HUDEP-2 (cell line): ENCODE measurements at regions not wholly inside any gene's neighbourhood (a gene's known extent, or its start where the extent isn't known, plus 50 kb on each side); places are given as distances from the start of the nearest gene placed in this dataset.

Experiments used
- DNase-seq, 76 experiments: peaks; one replicate each; lab custom pipeline; 2025; ENCODE audit not compliant: unreplicated experiment in 76 of 76; lab: John Stamatoyannopoulos, UW

GRCh38 chr5:74408150-74409043, 232.1 kb downstream of the ENC1 start:
- no peak for DNase-seq

- no peak for DNase-seq
Observed at GRCh38 chr5:74407701-74408100, 232.8 kb downstream of the ENC1 start.

- no peak for DNase-seq
Observed at GRCh38 chr5:74406844-74407243, 233.7 kb downstream of the ENC1 start.

DNA sequence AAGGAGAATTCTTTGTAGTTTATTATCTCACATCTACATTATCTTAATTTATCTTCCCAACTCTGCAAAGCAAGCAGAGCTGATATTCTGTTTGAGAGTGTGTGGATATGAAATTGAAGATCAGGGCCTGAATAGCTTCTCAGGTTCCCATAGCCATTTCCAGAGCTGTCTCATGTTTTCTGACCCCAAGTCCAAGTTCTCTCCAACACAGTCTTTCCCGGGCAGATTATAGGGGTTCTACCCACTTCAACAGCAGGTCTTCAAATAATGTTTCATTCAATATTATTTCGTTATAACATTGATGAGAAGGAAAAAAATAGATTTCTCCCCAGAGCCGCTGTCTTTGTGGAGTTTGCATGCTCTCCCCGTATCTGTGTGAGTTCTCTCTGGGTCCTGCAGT, 234.9 kb downstream of the ENC1 start:
- no peak for DNase-seq

GRCh38 chr5:74404574-74405508, 235.7 kb downstream of the ENC1 start:
- DNase-seq = no peak

GRCh38 chr5:74403771-74404170, 236.8 kb downstream of the ENC1 start:
- no peak for DNase-seq

DNA sequence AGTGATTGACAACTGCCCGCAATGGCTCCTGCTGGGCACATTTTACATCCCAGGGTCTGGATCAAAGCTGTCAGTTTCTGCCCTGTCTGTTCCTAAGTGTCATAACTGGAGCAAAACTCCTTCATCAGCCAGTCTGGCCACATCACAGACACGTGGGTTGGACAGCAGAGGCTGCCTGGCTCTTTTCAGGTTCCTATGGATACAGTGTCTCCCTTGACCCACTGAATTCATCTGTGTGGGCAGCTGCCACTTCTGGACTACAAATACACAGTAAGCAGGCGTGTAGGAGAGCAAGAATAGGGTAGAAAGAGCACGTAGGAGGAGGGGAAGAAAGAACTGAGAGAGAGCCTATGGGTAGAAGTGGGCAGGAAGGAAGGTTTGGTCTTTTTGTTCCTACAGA, 238.0 kb downstream of the ENC1 start:
- DNase-seq = no peak

DNA sequence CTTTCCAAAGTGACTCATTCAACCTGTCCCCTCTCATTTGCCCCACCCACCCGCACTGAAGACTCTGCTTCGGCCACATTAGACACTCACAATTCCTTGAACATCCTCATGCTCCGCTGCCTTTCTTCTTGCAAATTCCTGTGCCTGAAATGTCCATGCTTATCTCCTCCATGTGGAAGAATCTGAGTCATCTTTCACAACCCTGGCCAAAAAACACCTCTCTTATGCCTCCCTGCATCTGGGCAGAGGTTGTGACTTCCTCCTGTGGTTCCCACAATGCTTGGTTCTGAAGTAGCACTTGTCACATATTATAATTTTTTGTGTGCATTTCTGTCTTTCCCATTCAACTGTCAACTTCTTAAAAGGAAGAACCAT, 238.6 kb downstream of the ENC1 start:
- DNase-seq = no peak

GRCh38 chr5:74401281-74401945, 239.1 kb downstream of the ENC1 start:
- DNase-seq = no peak

- DNase-seq = no peak
Observed at GRCh38 chr5:74400067-74400466, 240.5 kb downstream of the ENC1 start.

GRCh38 chr5:74396913-74397622, 243.5 kb downstream of the ENC1 start:
- DNase-seq = no peak

GRCh38 chr5:74394916-74395880, 245.3 kb downstream of the ENC1 start:
- no peak for DNase-seq

DNA sequence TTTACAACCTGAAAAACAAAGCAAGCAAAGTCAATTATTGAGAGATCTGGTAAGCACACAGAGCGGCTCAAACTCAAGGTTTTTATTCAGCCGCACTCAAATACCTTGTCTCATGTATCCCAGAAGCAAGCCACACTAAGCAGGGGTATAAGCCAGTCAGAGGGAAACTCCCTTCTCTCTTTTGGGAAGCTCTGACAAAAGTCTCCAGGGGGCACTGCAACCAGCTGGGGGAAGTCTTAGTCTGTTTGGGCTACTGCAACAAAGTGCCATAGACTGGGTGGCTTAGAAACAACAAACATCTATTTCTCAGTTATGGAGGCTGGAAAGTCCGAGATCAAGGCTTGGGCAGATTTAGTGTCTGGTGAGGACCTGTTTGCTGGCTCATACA, 246.0 kb downstream of the ENC1 start:
- peak in 1 of 76 experiments; percentile 2 for DNase-seq

GRCh38 chr5:74393943-74394342, 246.6 kb downstream of the ENC1 start:
- DNase-seq = no peak

DNA sequence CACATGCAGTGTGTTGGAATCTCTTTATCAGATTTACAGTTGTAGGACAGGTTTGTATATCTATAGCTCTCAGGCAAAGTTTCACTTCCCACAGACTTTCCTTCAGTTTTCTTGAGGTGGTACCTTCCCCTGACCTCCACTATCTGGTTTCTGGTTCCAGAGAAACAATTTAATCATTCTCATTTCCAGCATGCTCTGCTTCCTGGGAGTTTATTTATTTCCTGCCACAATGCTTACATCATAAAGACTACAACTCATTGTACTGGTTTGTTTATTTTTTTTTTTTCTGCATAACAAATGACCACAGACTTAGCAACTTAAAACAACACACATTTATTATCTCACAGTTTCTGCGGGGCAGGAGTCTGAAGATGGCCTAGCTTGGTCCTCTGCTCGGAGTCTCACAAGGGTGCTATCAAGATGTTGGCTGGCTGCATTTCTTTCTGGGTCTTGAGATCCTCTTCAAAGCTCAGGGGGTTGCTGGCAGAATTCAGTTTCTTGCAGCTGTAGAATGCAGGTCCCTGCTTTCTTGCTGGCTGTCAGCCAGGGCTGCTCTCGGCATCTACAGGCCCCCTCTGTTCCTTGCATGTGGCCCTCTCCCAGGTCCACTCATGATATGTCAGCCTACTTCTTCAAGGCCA, 247.7 kb downstream of the ENC1 start:
- no peak for DNase-seq

- DNase-seq = no peak
Observed at GRCh38 chr5:74391410-74391809, 249.1 kb downstream of the ENC1 start.

DNA sequence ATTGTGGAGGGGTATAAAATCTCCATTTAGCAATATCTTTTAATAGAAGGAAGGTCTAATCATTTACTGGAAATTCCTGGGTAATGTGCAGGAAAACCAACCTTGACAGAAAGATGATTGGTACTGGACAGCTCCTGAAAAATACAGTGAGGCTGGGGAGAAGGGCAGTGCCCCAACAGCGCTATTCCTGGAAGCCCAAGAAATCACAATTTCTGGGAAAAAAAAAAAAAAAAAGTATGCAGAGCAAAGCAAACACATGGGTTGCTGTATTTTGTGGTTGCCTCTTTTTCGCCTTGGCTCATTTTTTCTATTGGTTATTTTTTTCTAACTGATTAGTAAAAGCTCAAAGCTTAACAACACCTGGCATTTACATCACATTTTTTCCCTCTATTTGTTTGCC, 249.7 kb downstream of the ENC1 start:
- DNase-seq = no peak

DNA sequence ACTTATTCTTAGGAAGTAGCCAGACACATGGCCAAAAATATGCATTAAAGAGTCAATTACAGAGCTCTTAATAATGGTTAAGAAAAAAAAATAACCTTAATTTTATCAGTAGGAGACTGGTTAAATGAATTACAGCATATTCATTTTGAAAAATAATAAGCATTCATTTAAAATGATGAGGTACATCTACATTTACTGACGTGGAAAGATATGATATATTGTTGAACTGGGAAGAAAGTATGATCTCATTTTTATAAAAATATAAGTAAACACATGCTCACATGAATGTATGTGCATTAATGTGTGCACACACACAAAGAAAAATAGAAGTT, 250.3 kb downstream of the ENC1 start:
- DNase-seq = no peak
